Activated CD8-positive, alpha-beta memory T cell treated with anti-CD3 and anti-CD28 coated beads, Interleukin-2, amount 50 U/mL, for 4 hours (primary cell): ENCODE measurements at regions not wholly inside any gene's neighbourhood (a gene's known extent, or its start where the extent isn't known, plus 50 kb on each side); places are given as distances from the start of the nearest gene placed in this dataset.

Experiments used
- DNase-seq: peaks from one replicate; pipeline ENCODE4 v3.0.0-alpha.2; 2020

- peak; percentile 1 for DNase-seq
These were observed 116.7 kb downstream of the HMX1 start for GRCh38 chr4:8754634-8755589.

DNA sequence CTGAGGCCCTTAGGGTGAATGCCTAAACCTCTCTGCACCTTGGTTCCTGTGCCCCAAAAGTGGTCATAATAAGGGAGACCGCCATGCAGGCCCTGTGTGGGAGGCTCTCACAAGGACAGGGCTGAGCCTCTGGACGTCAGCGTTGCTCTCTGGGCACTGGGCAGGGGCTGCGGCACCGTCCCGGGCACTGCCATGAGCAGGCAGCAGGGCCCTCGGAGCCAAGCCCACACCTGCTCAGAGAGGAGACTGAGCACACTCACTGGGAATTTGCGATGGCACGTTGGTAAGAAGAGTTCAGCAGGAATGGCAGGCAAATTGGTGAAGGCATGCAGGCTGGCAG is 123.4 kb downstream of the HMX1 start:
- DNase-seq, result peak; percentile 3

GRCh38 chr4:8747467-8748235 is 124.0 kb downstream of the HMX1 start:
- DNase-seq, result no peak

DNA sequence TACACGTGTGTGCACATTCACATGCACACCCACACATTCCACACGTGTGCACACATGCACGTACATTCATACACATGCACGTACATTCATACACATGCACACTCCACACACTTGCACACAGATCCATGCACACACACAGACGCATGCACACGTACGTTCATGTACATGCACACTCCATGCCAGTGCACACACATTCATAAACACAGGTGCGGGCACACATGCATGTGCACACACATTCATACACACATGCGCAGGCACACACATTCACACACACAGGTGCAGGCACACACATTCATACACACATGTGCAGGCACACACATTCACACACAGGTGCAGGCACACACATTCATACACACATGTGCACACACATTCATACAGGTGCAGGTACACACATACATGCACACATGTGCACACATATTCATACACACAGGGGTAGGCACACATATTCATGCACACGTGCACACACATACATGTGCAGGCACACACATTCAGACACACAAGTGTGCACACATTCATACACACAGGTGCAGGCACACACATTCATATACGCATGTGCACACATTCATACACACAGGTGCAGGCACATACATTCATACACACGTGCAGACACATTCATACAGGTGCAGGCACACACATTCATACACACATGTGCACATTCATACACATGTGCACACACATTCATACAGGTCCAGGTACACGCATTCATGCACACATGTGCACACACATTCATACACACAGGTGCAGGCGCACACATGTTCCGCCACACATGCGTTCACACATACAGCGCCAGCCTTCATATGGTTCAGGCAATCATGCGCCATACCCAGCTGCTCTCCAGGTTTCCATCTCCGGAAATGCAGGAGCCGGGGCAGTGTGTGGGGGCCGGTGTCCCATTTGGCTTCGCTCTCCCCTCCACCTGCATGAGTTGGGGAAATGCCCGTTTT is 124.8 kb downstream of the HMX1 start:
- DNase-seq, result no peak

GRCh38 chr4:8745826-8746225 is 125.8 kb downstream of the HMX1 start:
- no peak for DNase-seq

DNA sequence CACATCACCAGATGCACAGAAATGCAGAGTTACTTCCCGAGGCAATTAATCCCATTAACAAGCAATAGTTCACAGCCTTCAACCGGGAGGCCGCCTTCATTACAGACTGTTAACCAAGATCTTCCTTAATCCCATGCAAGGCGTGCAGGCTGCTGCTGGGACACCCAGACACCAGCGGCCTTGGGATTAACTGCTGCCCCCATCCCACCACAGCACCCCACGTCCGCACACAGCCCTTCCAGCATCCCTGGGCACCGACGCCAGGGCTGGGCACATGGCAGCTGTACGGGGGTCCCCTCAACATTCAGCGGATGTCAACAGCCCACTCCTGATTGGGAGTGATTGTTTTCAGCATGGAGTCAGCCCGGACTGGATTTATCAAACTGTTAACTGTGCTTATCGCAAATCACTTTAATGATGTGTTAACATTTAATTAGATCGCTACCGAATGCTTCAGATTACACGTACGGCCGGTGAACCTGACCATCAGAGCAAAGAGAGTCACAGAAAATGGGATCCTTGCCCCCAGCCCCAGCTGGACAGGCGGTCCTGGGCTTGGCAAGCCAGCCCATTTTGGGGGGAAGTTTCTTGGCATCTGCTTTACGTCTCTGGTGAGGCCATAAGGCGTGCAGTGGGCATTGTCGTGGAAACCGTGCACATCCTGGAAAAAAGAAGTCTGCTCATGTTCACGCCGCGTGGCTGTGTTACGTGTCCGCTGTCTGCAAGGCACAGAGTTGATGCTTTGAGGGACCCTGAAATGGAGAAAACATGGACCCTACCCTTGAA is 126.4 kb downstream of the HMX1 start:
- no peak for DNase-seq

GRCh38 chr4:8744083-8744805 is 127.4 kb downstream of the HMX1 start:
- no peak for DNase-seq

DNA sequence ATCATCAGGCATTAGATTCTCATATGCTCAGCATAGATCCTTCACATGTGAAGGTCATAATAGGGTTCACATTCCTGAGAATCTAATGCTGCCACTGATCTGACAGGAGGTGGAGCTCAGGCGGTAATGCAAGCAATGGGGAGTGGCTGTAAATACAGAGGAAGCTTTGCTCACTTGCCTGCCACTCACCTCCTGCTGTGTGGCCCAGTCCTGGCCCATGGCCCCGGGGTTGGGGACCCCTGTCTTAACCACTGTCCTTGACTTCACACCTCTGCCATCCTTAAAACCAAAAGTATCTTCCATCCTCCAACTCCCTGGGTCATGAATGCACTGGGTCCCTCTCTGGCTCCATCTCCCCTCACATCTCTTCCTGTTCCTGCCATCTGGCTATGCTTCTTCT is 129.1 kb downstream of the HMX1 start:
- DNase-seq, result no peak

DNA sequence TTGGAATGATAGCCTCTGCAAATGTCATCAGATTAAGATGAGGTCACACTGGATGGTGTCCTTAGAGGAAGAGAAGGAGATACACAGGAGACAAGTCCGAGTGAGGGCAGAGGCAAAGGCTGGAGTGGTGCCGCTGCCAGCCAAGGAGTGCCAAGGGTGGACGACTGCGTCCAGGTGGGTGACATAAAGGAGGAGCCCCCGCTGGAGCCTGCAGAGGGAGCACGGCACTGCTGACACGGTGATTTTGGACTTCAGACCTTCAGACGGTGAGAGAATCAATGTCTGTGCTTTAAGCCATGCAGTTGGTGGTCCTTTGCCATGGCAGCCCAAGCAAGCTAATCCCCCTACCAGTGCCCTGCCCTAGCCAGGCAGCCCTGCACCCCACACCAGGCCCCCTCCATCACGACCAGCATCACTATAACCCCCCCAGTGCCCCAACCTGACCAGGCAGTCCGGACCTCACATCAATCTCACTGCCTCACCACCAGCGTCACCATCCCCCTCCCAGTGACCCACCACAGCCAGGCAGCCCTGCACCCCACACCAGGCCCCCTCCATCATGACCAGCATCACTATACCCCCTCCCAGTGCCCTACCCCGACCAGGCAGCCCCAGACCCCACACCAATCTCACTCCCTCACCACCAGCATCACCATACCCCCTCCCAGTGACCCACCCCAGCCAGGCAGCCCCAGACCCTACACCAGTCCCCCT is 130.0 kb downstream of the HMX1 start:
- no peak for DNase-seq

GRCh38 chr4:8740666-8741395 is 130.8 kb downstream of the HMX1 start:
- no peak for DNase-seq

- no peak for DNase-seq
These were observed 131.6 kb downstream of the HMX1 start for GRCh38 chr4:8739820-8740665.

DNA sequence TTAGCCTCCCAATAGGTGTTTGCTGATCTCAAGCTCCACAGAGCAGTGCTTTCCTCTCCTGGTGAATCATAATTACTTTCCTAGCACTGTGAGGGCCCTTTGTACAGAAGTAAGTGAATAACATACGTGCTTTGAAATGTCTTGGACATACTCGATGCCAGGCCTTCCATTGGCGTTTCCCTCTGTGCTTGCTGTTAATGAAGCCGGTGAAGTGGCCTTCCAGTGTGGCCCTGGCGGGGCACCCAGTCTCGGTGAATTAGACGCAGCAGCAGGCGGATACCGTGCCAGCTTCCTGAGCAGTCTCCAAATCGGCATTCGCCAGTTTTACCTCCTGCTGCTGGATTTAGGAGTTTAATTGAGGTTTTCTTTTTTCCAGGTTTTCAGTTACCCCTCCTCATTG is 132.3 kb downstream of the HMX1 start:
- no peak for DNase-seq

DNA sequence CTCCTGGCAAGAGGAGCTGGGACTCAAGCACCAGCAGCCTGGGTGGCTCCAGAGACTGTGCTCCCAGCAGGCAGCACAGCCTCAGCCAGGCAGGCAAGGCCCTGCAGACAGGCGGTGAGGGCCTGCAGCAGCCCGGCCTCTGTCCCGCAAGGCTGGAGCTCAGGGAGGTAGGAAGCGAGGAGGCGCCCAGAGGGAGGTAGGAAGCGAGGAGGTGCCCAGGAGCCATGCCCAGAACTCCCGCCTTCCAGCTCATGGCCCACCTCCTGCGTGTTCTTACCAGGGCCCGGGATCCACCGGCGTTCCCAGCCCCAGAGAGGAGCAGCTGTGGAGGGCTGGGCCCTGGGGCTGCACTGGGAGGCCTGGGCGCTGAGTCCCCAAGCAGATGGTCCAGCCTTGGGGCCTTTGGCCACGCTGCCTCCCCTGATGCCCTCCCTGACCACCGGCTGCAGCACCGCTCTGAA is 133.1 kb downstream of the HMX1 start:
- no peak for DNase-seq

DNA sequence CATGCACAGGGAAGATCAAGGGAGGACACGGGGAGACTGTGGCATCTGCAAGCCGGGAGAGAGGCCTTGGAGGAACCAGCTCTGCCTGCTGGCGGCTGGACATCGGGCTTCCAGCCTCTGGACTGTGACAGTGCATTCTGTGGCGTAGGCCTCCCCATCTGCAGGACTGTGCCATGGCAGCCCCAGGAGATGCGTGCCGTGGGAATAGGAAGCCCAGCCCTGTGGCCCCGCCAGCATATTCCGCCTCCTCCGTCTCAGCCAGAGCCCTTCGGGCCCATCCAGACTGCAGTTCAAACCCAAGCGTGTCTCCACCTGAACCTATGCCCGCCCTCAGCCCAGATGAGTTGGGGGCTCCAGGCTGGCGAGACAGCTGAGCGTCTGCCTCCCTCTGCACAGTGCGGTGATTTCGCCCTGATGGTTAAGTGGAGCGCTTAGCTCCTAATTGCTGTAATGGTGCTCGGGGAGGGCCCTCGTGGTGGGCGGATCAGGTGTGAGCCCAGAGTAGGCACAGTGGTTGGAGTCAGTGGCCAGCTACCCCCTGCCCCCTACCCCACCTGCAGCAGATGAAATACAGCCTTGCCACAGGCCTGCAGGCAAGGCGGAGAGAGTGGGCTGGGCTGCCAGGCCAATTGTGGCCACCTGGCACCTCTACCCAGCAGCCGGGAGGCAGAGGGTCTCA is 133.9 kb downstream of the HMX1 start:
- no peak for DNase-seq

GRCh38 chr4:8737075-8737474 is 134.6 kb downstream of the HMX1 start:
- no peak for DNase-seq

- DNase-seq, result no peak
These were observed 135.4 kb downstream of the HMX1 start for GRCh38 chr4:8736090-8736825.

GRCh38 chr4:8735236-8736089 is 136.2 kb downstream of the HMX1 start:
- no peak for DNase-seq
